ENCODE measurements at regions not wholly inside any gene's neighbourhood (a gene's known extent, or its start where the extent isn't known, plus 50 kb on each side); places are given as distances from the start of the nearest gene placed in this dataset.

GRCh38 chr11:133606124-133606523 is 73.8 kb upstream of the OPCML start:
- no peak for TF ChIP-seq CTCF (IDR thresholded peaks at IDR 0.05; ENCODE audit: low read length)
- no peak for TF ChIP-seq EZH2 (IDR thresholded peaks at IDR 0.05; ENCODE audit: borderline replicate concordance, low read length)
